GM21528 (cell line): ENCODE measurements at regions not wholly inside any gene's neighbourhood (a gene's known extent, or its start where the extent isn't known, plus 50 kb on each side); places are given as distances from the start of the nearest gene placed in this dataset.
"Not testable (repeated sequence)": the region's sequence is repeated elsewhere in the genome, so short reads cannot be mapped to it uniquely, and the experiment has no call there.

Experiments used
- ATAC-seq: cut with Tn5 transposase; IDR thresholded peaks from one replicate; pipeline ENCODE4 v1.9.1; 2021; ENCODE audit warnings: mild to moderate bottlenecking, moderate library complexity; ENCODE audit not compliant: unreplicated experiment, low FRiP score

- ATAC-seq = no peak
Observed at GRCh38 chr5:162593881-162594280, 526.3 kb downstream of the GABRG2 start.

GRCh38 chr5:162603443-162604070, 536.0 kb downstream of the GABRG2 start:
- no peak for ATAC-seq

GRCh38 chr5:162607879-162608278, 540.3 kb downstream of the GABRG2 start:
- no peak for ATAC-seq

- not testable (repeated sequence) for ATAC-seq
Observed at GRCh38 chr5:162621726-162622263, 554.2 kb downstream of the GABRG2 start.

GRCh38 chr5:162624110-162624509, 556.5 kb downstream of the GABRG2 start:
- ATAC-seq = no peak

- ATAC-seq = no peak
Observed at GRCh38 chr5:162637481-162637880, 569.9 kb downstream of the GABRG2 start.

- no peak for ATAC-seq
Observed at GRCh38 chr5:162638849-162639248, 571.3 kb downstream of the GABRG2 start.

- ATAC-seq = no peak
Observed at GRCh38 chr5:162641142-162641813, 573.7 kb downstream of the GABRG2 start.

GRCh38 chr5:162654661-162655405, 587.3 kb downstream of the GABRG2 start:
- no peak for ATAC-seq

- ATAC-seq = no peak
Observed at GRCh38 chr5:162657076-162657475, 589.5 kb downstream of the GABRG2 start.

- no peak for ATAC-seq
Observed at GRCh38 chr5:162664846-162665245, 597.3 kb downstream of the GABRG2 start.

GRCh38 chr5:162668926-162669325, 601.4 kb downstream of the GABRG2 start:
- ATAC-seq = no peak

- no peak for ATAC-seq
Observed at GRCh38 chr5:162672061-162672460, 604.5 kb downstream of the GABRG2 start.

- no peak for ATAC-seq
Observed at GRCh38 chr5:162683284-162683683, 615.7 kb downstream of the GABRG2 start.

GRCh38 chr5:162684145-162684544, 616.6 kb downstream of the GABRG2 start:
- ATAC-seq = no peak

GRCh38 chr5:162685302-162685701, 617.7 kb downstream of the GABRG2 start:
- ATAC-seq = no peak

GRCh38 chr5:162696272-162696671, 628.7 kb downstream of the GABRG2 start:
- ATAC-seq = not testable (repeated sequence)

GRCh38 chr5:162699361-162699760, 631.8 kb downstream of the GABRG2 start:
- no peak for ATAC-seq

GRCh38 chr5:162703914-162704313, 636.3 kb downstream of the GABRG2 start:
- ATAC-seq = no peak

GRCh38 chr5:162711244-162711643, 643.7 kb downstream of the GABRG2 start:
- no peak for ATAC-seq

GRCh38 chr5:162719720-162720119, 652.1 kb downstream of the GABRG2 start:
- no peak for ATAC-seq
